ENCODE measurements at regions not wholly inside any gene's neighbourhood (a gene's known extent, or its start where the extent isn't known, plus 50 kb on each side); places are given as distances from the start of the nearest gene placed in this dataset.

GRCh38 chr2:212709280-212709679, 170.7 kb upstream of the ERBB4 start:
- TF ChIP-seq CTCF (IDR thresholded peaks at IDR 0.05; ENCODE audit: low read length) = no peak
- no peak for TF ChIP-seq EZH2 (IDR thresholded peaks at IDR 0.05; ENCODE audit: borderline replicate concordance, low read length)
